GM12878 (cell line): ENCODE measurements at regions not wholly inside any gene's neighbourhood (a gene's known extent, or its start where the extent isn't known, plus 50 kb on each side); places are given as distances from the start of the nearest gene placed in this dataset.

Source experiments
- ATAC-seq: fragments of 200-7000 bp; cut with Tn5 transposase; 3 replicates; pipeline ENCODE4 v1.9.1; 2020; ENCODE audit warnings: mild to moderate bottlenecking, moderate library complexity
- BruUV-seq: library from RNA; stranded (reverse); fragments of 400-500 nt; replicated peaks from 2 replicates; lab custom pipeline; 2021; lab: Mats Ljungman, UMichigan
- CTCF ChIA-PET: fragments of 300-600 bp; sonication (Branson Sonifier 250); formaldehyde crosslinking; extraction: SDS; loops from one replicate; lab custom pipeline; 2021; ENCODE audit warnings: inconsistent platforms; lab: Yijun Ruan, JAX
- POLR2A ChIA-PET: fragments of 350-600 bp; formaldehyde crosslinking; extraction: SDS; loops from one replicate; lab custom pipeline; 2021; ENCODE audit warnings: inconsistent platforms; lab: Charles Lee
- RAD21 ChIA-PET: fragments of 300-600 bp; sonication (Branson Sonifier 250); formaldehyde crosslinking; loops from one replicate; lab custom pipeline; 2023; ENCODE audit warnings: antibody characterized with exemption; ENCODE audit not compliant: unreplicated experiment; lab: Charles Lee
- SMC1A ChIA-PET: fragments of 300-600 bp; sonication (Branson Sonifier 250); formaldehyde crosslinking; loops from one replicate; lab custom pipeline; 2023; ENCODE audit not compliant: unreplicated experiment, uncharacterized antibody; lab: Charles Lee
- DNase-seq: peaks from one replicate; pipeline ENCODE4 v3.0.0-alpha.2; 2011; ENCODE audit warnings: low read depth, low spot score
- FAIRE-seq: peaks from 3 replicates; lab custom pipeline; 2011; peaks lifted over from hg19 to GRCh38; lab: Jason Lieb, UNC
- H2AFZ ChIP-seq: 2 replicates; pipeline ENCODE4 v1.6.0; 2011; ENCODE audit warnings: low read depth, low read length, control low read depth; ENCODE audit not compliant: control insufficient read depth
- H3K27ac ChIP-seq: 2 replicates; pipeline ENCODE4 v1.5.1; 2011; ENCODE audit warnings: control low read depth; ENCODE audit not compliant: control insufficient read depth, insufficient read depth
- H3K27me3 ChIP-seq, 2 experiments: replicated peaks in 1 of 2; 2 replicates each; pipeline versions ENCODE4 v1.6.0 to v1.6.1; 2011; ENCODE audit warnings: low read length in 1 of 2; ENCODE audit not compliant: control insufficient read depth in 2 of 2, insufficient read depth in 2 of 2
- H3K36me3 ChIP-seq, 2 experiments: 2 replicates each; pipeline ENCODE4 v1.5.1; 2011; ENCODE audit warnings: low read length in 1 of 2; ENCODE audit not compliant: control insufficient read depth in 2 of 2, insufficient read depth in 2 of 2
- H3K4me1 ChIP-seq: 2 replicates; pipeline ENCODE4 v1.6.1; 2011; ENCODE audit warnings: mild to moderate bottlenecking, low read length, moderate library complexity, mixed read lengths; ENCODE audit not compliant: control insufficient read depth, insufficient read depth
- H3K4me2 ChIP-seq: 2 replicates; pipeline ENCODE4 v1.6.0; 2011; ENCODE audit warnings: control low read depth; ENCODE audit not compliant: control insufficient read depth, insufficient read depth
- H3K4me3 ChIP-seq: fragments of 200-600 bp; sonication (generic); 2 replicates; pipeline ENCODE4 v1.5.1; 2016
- H3K79me2 ChIP-seq: 2 replicates; pipeline ENCODE4 v1.6.0; 2011; ENCODE audit warnings: low read length; ENCODE audit not compliant: control insufficient read depth, insufficient read depth
- H3K9ac ChIP-seq: 2 replicates; pipeline ENCODE4 v1.8.0; 2011; ENCODE audit warnings: low read length, control low read depth, mixed read lengths; ENCODE audit not compliant: control insufficient read depth, insufficient read depth
- H3K9me3 ChIP-seq: replicated peaks from 3 replicates; pipeline ENCODE4 v1.5.1; 2011; ENCODE audit warnings: mild to moderate bottlenecking, low read length; ENCODE audit not compliant: control insufficient read depth, insufficient read depth
- H4K20me1 ChIP-seq: 2 replicates; pipeline ENCODE4 v1.6.0; 2011; ENCODE audit not compliant: control insufficient read depth, insufficient read depth
- ATF7 ChIP-seq: fragments of 450-650 bp; IDR thresholded peaks from 2 replicates; pipeline ENCODE4 v1.6.1; 2016; ENCODE audit warnings: low read depth, mild to moderate bottlenecking
- BRCA1 ChIP-seq: IDR thresholded peaks from 2 replicates; pipeline ENCODE4 v1.6.1; 2011; ENCODE audit warnings: low read depth, low read length, improper control_type of control experiment
- FOS ChIP-seq: IDR thresholded peaks from 3 replicates; pipeline ENCODE4 v1.6.1; 2011; ENCODE audit warnings: borderline replicate concordance; ENCODE audit not compliant: insufficient read length; ENCODE audit errors: extremely low read depth
- FOXK2 ChIP-seq: fragments of 450-650 bp; IDR thresholded peaks from 2 replicates; pipeline ENCODE4 v1.6.1; 2017; ENCODE audit warnings: mild to moderate bottlenecking, moderate library complexity
- HSF1 ChIP-seq: fragments of 150-350 bp; IDR thresholded peaks from 2 replicates; pipeline ENCODE4 v1.6.1; 2014; ENCODE audit warnings: mild to moderate bottlenecking, low read depth, low read length
- NBN ChIP-seq: fragments of 450-650 bp; IDR thresholded peaks from 2 replicates; pipeline ENCODE4 v1.6.1; 2016
- NFIC ChIP-seq: IDR thresholded peaks from 2 replicates; pipeline ENCODE4 v1.6.1; 2012; ENCODE audit warnings: low read depth, mild to moderate bottlenecking, inconsistent platforms, low read length, moderate library complexity
- NFXL1 ChIP-seq: fragments of 450-650 bp; IDR thresholded peaks from 2 replicates; pipeline ENCODE4 v1.6.1; 2017; ENCODE audit warnings: antibody characterized with exemption, mild to moderate bottlenecking, borderline replicate concordance
- SIN3A ChIP-seq: IDR thresholded peaks from 2 replicates; pipeline ENCODE4 v1.6.1; 2012; ENCODE audit warnings: low read depth, low read length, improper control_type of control experiment
- SIX5 ChIP-seq: IDR thresholded peaks from 2 replicates; pipeline ENCODE4 v1.6.1; 2011; ENCODE audit warnings: mild to moderate bottlenecking, low read depth, low read length, moderate library complexity; ENCODE audit not compliant: severe bottlenecking
- SMAD1 ChIP-seq: fragments of 450-650 bp; IDR thresholded peaks from 2 replicates; pipeline ENCODE4 v1.6.1; 2018; ENCODE audit warnings: mild to moderate bottlenecking, low read depth; ENCODE audit not compliant: partially characterized antibody
- SREBF2 ChIP-seq: IDR thresholded peaks from 2 replicates; pipeline ENCODE4 v1.6.1; 2012; ENCODE audit warnings: mild to moderate bottlenecking, low read length
- USF1 ChIP-seq: IDR thresholded peaks from 2 replicates; pipeline ENCODE4 v1.6.1; 2011; ENCODE audit warnings: borderline replicate concordance, low read depth, mild to moderate bottlenecking, moderate library complexity, mixed read lengths, low read length; ENCODE audit not compliant: insufficient read depth; ENCODE audit errors: extremely low read length
- WGBS: methylation state at CpG from one replicate; pipeline ENCODE4 v1.1.6; 2016; ENCODE audit warnings: low lambda C conversion rate; ENCODE audit not compliant: insufficient replicate concordance, insufficient coverage; ENCODE audit errors: missing lambda C conversion rate; 5-methylcytosine and 5-hydroxymethylcytosine counted together
- in situ Hi-C: fragments of 300-500 bp; cut with MboI; formaldehyde crosslinking; loops from 9 replicates; pipeline ENCODE4 v1.14.3; 2018; ENCODE audit warnings: mixed read lengths
- intact Hi-C: fragments of 100-400 bp; cut with micrococcal nuclease; formaldehyde crosslinking; loops from one replicate; pipeline ENCODE4 v1.14.2; 2022; ENCODE audit not compliant: unreplicated experiment

- Histone ChIP-seq H3K27me3 (no peaks in the 10 kb centered on the region), H3K4me1 (no peaks in the 10 kb centered on the region), H4K20me1 (no peaks in the 10 kb centered on the region), H3K79me2 (no peaks in the 10 kb centered on the region), H3K27ac (no peak overlapping the region), H3K4me3 (no peak overlapping the region), H3K4me2 (no peak overlapping the region), H3K9ac (no peak overlapping the region), H3K36me3 (no peaks in the 10 kb centered on the region), H2AFZ (no peak overlapping the region), H3K9me3 (no peaks in the 10 kb centered on the region)
- FAIRE-seq (no peak), DNase-seq (no peak), ATAC-seq (no peak)
- SMC1A ChIA-PET, result no interaction called here
- CTCF ChIA-PET, result no interaction called here
- no TSS peak for BruUV-seq
- RAD21 ChIA-PET, result no interaction called here
- in situ Hi-C loops, result no loop called here
- no peak for TF ChIP-seq USF1
- POLR2A ChIA-PET, result no interaction called here
- intact Hi-C loops, result no loop called here
- 13% methylated on average over 3 of the region's 3 CpGs for WGBS
Observed at GRCh38 chr3:87553058-87553457, 276.7 kb upstream of the POU1F1 start.

GRCh38 chr3:87550892-87551291 is 274.5 kb upstream of the POU1F1 start:
- CTCF ChIA-PET, result no interaction called here
- Histone ChIP-seq H4K20me1 (no peaks in the 10 kb centered on the region), H3K27me3 (no peaks in the 10 kb centered on the region), H3K4me2 (no peak overlapping the region), H3K4me3 (no peak overlapping the region), H2AFZ (no peak overlapping the region), H3K79me2 (no peaks in the 10 kb centered on the region), H3K9me3 (no peaks in the 10 kb centered on the region), H3K9ac (no peak overlapping the region), H3K4me1 (no peaks in the 10 kb centered on the region), H3K36me3 (no peaks in the 10 kb centered on the region)
- no peak for ATAC-seq
- FAIRE-seq, result no peak
- no peak for DNase-seq
- POLR2A ChIA-PET, result no interaction called here
- RAD21 ChIA-PET, result no interaction called here
- intact Hi-C loops, result no loop called here
- SMC1A ChIA-PET, result no interaction called here
- BruUV-seq, result no TSS peak
- TF ChIP-seq BRCA1 (no peak), SIN3A (no peak), HSF1 (no peak), NBN (no peak), NFXL1 (no peak), SREBF2 (no peak), FOXK2 (no peak), SMAD1 (no peak), SIX5 (no peak), ATF7 (no peak), NFIC (no peak), FOS (no peak)
- TF ChIP-seq, all 136 proteins: peak for 0
- 0% methylated on average over 3 of the region's 3 CpGs for WGBS
- H3K27ac ChIP-seq, result no peak overlapping the region
- in situ Hi-C loops, result no loop called here
